Ovary (tissue), 7 donors: ENCODE measurements at regions not wholly inside any gene's neighbourhood (a gene's known extent, or its start where the extent isn't known, plus 50 kb on each side); places are given as distances from the start of the nearest gene placed in this dataset.

ENCODE experiments used
- DNase-seq, 5 donors: peaks; one replicate each; pipeline ENCODE4 v3.0.0-alpha.2; 2019 to 2020
- H3K27ac ChIP-seq, 2 donors: fragments of 200-600 bp; one replicate each; pipeline versions ENCODE4 v1.5.1 to v1.8.0; 2019 to 2022
- H3K27me3 ChIP-seq: fragments of 200-600 bp; one replicate; pipeline ENCODE4 v1.8.0; 2022
- H3K36me3 ChIP-seq: fragments of 200-600 bp; sonication (generic); one replicate; pipeline ENCODE4 v1.5.1; 2019
- H3K4me1 ChIP-seq: one replicate; pipeline ENCODE4 v1.8.1; 2013; ENCODE audit warnings: mild to moderate bottlenecking, moderate library complexity; ENCODE audit not compliant: insufficient read depth
- H3K4me3 ChIP-seq: fragments of 200-600 bp; sonication (generic); one replicate; pipeline ENCODE4 v1.5.1; 2017
- H3K9me3 ChIP-seq, 2 donors: fragments of 200-600 bp in 1 of 2; sonication (generic) in 1 of 2; one replicate each; pipeline versions ENCODE4 v1.5.1 to v1.8.1; 2013 to 2019; ENCODE audit warnings: mild to moderate bottlenecking in 1 of 2, moderate library complexity in 1 of 2
- EP300 ChIP-seq: sonication (generic); formaldehyde crosslinking; IDR thresholded peaks from one replicate; pipeline ENCODE4 v1.6.1; 2017; ENCODE audit warnings: antibody characterized with exemption
- POLR2A ChIP-seq: fragments of 450-650 bp; IDR thresholded peaks from one replicate; pipeline ENCODE4 v1.6.1; 2017; ENCODE audit warnings: antibody characterized with exemption, mild to moderate bottlenecking, moderate library complexity
- WGBS, 3 donors: extraction: QIAGEN DNeasy Blood & Tissue Kit in 1 of 3; methylation state at CpG; one replicate each; pipeline versions ENCODE4 v1.1.5 to v1.1.7; 2013 to 2017; 5-methylcytosine and 5-hydroxymethylcytosine counted together
- intact Hi-C, 4 donors: fragments of 100-400 bp; cut with DNase I; formaldehyde crosslinking; loops; one replicate each; pipeline versions ENCODE4 v1.11.0 to v1.15.1; 2022 to 2023
- TF ChIP-seq, protein P1 (sequence below), 3 donors: fragments of 450-650 bp in 2 of 3; fragments of 200-600 bp in 1 of 3; IDR thresholded peaks; one replicate each; pipeline versions ENCODE4 v1.5.1 to v1.8.0; 2016 to 2022; ENCODE audit warnings: antibody characterized with exemption in 3 of 3, mild to moderate bottlenecking in 1 of 3
- donor health status: DM: no; HTN: no; CAD: no; lungs with moderate emphysema.
- donor health status: DM: no; HTN: no; CAD: no.
- donor health status: Bipolar disorder and iron deficiency.
- donor health status: DM: no; HTN: no; CAD: no.
- donor health status: DM: yes; HTN: yes; CAD: no.

DNA sequence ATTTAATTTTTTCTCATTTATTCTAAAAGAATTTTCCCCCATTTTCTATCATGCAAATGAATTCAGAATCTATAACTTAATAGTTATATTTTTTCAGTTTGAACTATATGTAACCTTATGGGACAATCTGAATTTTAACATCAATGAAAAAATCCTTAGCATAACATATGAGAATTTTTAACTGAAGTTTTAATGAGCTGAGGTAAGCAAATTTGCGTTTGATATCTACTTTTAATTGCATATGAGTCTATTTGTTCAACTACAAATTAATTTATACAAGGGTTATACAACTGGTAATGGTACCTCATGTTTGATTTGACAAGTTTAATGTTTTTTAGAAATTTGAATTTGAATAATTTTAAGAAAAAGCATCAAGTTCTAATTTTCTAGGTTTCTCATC lies 384.4 kb upstream of the PCDH9 start:
- H3K4me3 ChIP-seq = no peak overlapping the region
- H3K36me3 ChIP-seq = no peaks in the 10 kb centered on the region
- TF ChIP-seq, protein P1, sequence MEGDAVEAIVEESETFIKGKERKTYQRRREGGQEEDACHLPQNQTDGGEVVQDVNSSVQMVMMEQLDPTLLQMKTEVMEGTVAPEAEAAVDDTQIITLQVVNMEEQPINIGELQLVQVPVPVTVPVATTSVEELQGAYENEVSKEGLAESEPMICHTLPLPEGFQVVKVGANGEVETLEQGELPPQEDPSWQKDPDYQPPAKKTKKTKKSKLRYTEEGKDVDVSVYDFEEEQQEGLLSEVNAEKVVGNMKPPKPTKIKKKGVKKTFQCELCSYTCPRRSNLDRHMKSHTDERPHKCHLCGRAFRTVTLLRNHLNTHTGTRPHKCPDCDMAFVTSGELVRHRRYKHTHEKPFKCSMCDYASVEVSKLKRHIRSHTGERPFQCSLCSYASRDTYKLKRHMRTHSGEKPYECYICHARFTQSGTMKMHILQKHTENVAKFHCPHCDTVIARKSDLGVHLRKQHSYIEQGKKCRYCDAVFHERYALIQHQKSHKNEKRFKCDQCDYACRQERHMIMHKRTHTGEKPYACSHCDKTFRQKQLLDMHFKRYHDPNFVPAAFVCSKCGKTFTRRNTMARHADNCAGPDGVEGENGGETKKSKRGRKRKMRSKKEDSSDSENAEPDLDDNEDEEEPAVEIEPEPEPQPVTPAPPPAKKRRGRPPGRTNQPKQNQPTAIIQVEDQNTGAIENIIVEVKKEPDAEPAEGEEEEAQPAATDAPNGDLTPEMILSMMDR (IDR thresholded peaks at IDR 0.05) = no peak
- TF ChIP-seq EP300 (no peak), POLR2A (no peak)
- H3K4me1 ChIP-seq = no peaks in the 10 kb centered on the region
- intact Hi-C loops = no loop called here
- no peaks in the 10 kb centered on the region for H3K27me3 ChIP-seq
- no peak for DNase-seq
- no peak overlapping the region for H3K27ac ChIP-seq
- no peaks in the 10 kb centered on the region for H3K9me3 ChIP-seq
- 74 to 87% (median 82%) methylated on average over 1 of the region's 1 CpG for WGBS, 3 donors

DNA sequence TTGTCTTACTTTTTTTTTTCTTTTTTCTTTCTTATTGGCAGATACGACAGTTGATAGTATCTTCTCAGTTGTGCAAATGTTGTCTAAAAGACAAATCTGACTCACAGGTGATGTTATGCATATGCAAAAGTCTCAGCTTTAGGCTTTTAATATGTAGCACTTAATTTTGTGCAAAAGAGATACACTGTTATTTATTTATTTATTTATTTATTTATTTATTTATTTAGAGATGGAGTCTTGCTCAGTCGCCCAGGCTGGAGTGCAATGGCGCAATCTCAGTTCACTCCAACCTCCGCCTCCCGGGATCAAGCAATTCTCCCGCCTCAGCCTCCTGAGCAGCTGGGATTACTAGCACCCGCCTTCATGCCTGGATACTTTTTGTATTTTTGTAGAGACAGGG lies 383.9 kb upstream of the PCDH9 start:
- Histone ChIP-seq H3K9me3 (no peaks in the 10 kb centered on the region), H3K4me3 (no peak overlapping the region), H3K36me3 (no peaks in the 10 kb centered on the region), H3K4me1 (no peaks in the 10 kb centered on the region), H3K27ac (no peak overlapping the region), H3K27me3 (no peaks in the 10 kb centered on the region)
- WGBS, 3 donors = 92 to 95% (median 94%) methylated on average over 7 of the region's 7 CpGs
- intact Hi-C loops = no loop called here
- TF ChIP-seq, protein P1 (IDR thresholded peaks at IDR 0.05) = no peak
- DNase-seq = no peak

DNA sequence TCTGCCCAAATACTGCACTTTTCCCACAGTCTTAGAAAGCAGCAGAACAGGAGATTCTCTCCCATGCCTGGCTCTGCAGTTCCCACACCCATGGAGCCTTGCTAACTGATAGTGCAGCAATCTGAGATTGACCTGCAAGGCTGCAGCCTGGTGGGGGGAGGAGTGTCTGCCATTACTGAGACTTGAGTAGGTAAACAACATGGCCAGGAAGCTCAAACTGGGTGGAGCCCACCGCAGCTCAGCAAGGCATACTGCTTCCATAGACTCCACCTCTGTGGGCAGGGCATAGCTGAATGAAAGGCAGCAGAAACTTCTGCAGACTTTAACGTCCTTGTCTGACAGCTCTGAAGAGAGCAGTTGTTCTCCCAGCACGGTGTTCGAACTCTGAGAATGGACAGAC lies 358.5 kb upstream of the PCDH9 start:
- Histone ChIP-seq H3K9me3 (no peaks in the 10 kb centered on the region), H3K36me3 (no peaks in the 10 kb centered on the region), H3K4me1 (no peaks in the 10 kb centered on the region), H3K27ac (no peak overlapping the region), H3K4me3 (no peak overlapping the region), H3K27me3 (no peaks in the 10 kb centered on the region)
- intact Hi-C loops = no loop called here
- no peak for DNase-seq
- WGBS, 3 donors = 79 to 94% (median 85%) methylated on average over 4 of the region's 4 CpGs
- TF ChIP-seq POLR2A (no peak), EP300 (no peak)
- TF ChIP-seq, protein P1 (IDR thresholded peaks at IDR 0.05) = no peak

DNA sequence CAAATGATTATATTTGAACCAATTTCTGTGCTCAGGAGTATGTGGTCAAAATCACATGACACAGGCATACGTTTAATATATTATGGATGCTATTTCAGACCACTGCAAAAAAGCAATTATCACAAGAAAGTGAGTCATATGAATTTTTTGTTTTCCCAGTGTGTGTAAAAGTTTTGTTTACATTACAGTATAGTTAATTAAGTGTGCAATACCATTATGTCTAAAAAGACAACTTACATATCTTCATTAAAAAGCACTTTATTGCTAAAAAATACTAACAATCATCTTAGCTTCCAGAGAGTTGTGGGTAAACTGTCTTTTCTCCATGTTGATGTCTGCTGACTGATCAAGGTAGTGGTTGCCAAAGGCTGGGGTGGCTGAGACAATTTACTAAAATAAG lies 347.2 kb upstream of the PCDH9 start:
- TF ChIP-seq EP300 = no peak
- no peak for TF ChIP-seq POLR2A
- TF ChIP-seq, protein P1 (IDR thresholded peaks at IDR 0.05) = no peak
- WGBS, 3 donors = 66 to 83% (median 79%) methylated on average over 1 of the region's 1 CpG

More for the DNA sequence above, 347.2 kb upstream of the PCDH9 start:
- Histone ChIP-seq H3K36me3 (no peaks in the 10 kb centered on the region), H3K4me1 (no peaks in the 10 kb centered on the region), H3K9me3 (no peaks in the 10 kb centered on the region), H3K27me3 (peaks cover 3% of the 10 kb centered on the region), H3K27ac (no peak overlapping the region), H3K4me3 (no peak overlapping the region)
- no peak for DNase-seq
- intact Hi-C loops = no loop called here
